HG03378 (cell line): ENCODE measurements at regions not wholly inside any gene's neighbourhood (a gene's known extent, or its start where the extent isn't known, plus 50 kb on each side); places are given as distances from the start of the nearest gene placed in this dataset.

Source experiments
- ATAC-seq: cut with Tn5 transposase; IDR thresholded peaks from one replicate; pipeline ENCODE4 v1.9.1; 2021; ENCODE audit warnings: mild to moderate bottlenecking, moderate library complexity; ENCODE audit not compliant: unreplicated experiment

GRCh38 chr22:49322861-49323622, 504.6 kb downstream of the BRD1 start:
- no peak for ATAC-seq

- ATAC-seq, result no peak
These were observed 505.4 kb downstream of the BRD1 start for GRCh38 chr22:49322231-49322630.

- ATAC-seq, result no peak
These were observed 506.1 kb downstream of the BRD1 start for GRCh38 chr22:49321477-49322055.

GRCh38 chr22:49320714-49321476, 506.8 kb downstream of the BRD1 start:
- no peak for ATAC-seq

GRCh38 chr22:49317369-49317768, 510.3 kb downstream of the BRD1 start:
- ATAC-seq, result no peak

- no peak for ATAC-seq
These were observed 515.1 kb downstream of the BRD1 start for GRCh38 chr22:49312601-49313000.

GRCh38 chr22:49310354-49310753, 517.3 kb downstream of the BRD1 start:
- ATAC-seq, result no peak

GRCh38 chr22:49308300-49308699, 519.4 kb downstream of the BRD1 start:
- no peak for ATAC-seq

GRCh38 chr22:49307870-49308269, 519.8 kb downstream of the BRD1 start:
- ATAC-seq, result no peak

- no peak for ATAC-seq
These were observed 520.2 kb downstream of the BRD1 start for GRCh38 chr22:49307481-49307830.

GRCh38 chr22:49306632-49307480, 520.8 kb downstream of the BRD1 start:
- ATAC-seq, result no peak

GRCh38 chr22:49305966-49306631, 521.6 kb downstream of the BRD1 start:
- no peak for ATAC-seq

GRCh38 chr22:49305214-49305965, 522.3 kb downstream of the BRD1 start:
- ATAC-seq, result no peak

GRCh38 chr22:49303781-49304461, 523.8 kb downstream of the BRD1 start:
- no peak for ATAC-seq

- no peak for ATAC-seq
These were observed 524.5 kb downstream of the BRD1 start for GRCh38 chr22:49303061-49303735.

GRCh38 chr22:49302530-49302929, 525.1 kb downstream of the BRD1 start:
- no peak for ATAC-seq

- no peak for ATAC-seq
These were observed 525.6 kb downstream of the BRD1 start for GRCh38 chr22:49302150-49302460.

GRCh38 chr22:49301398-49302149, 526.1 kb downstream of the BRD1 start:
- ATAC-seq, result no peak
